ENCODE measurements at regions not wholly inside any gene's neighbourhood (a gene's known extent, or its start where the extent isn't known, plus 50 kb on each side); places are given as distances from the start of the nearest gene placed in this dataset.

- DNase-seq: no peak
These were observed 436.5 kb upstream of the PCDH20 start for GRCh38 chr13:61852116-61852619.

- DNase-seq: no peak
These were observed 435.1 kb upstream of the PCDH20 start for GRCh38 chr13:61850794-61851193.

GRCh38 chr13:61838568-61838967 is 422.9 kb upstream of the PCDH20 start:
- no peak for DNase-seq

GRCh38 chr13:61833228-61833627 is 417.6 kb upstream of the PCDH20 start:
- no peak for DNase-seq

- no peak for DNase-seq
These were observed 415.4 kb upstream of the PCDH20 start for GRCh38 chr13:61831026-61831425.

- DNase-seq: no peak
These were observed 414.8 kb upstream of the PCDH20 start for GRCh38 chr13:61830475-61830874.

- no peak for DNase-seq
These were observed 408.5 kb upstream of the PCDH20 start for GRCh38 chr13:61824168-61824567.

- DNase-seq: no peak
These were observed 396.6 kb upstream of the PCDH20 start for GRCh38 chr13:61812286-61812685.

- no peak for DNase-seq
These were observed 394.4 kb upstream of the PCDH20 start for GRCh38 chr13:61810065-61810464.

- DNase-seq: no peak
These were observed 381.7 kb upstream of the PCDH20 start for GRCh38 chr13:61797397-61797796.

- DNase-seq: no peak
These were observed 379.9 kb upstream of the PCDH20 start for GRCh38 chr13:61795580-61795979.

GRCh38 chr13:61779456-61779855 is 363.8 kb upstream of the PCDH20 start:
- DNase-seq: no peak

GRCh38 chr13:61778531-61778930 is 362.9 kb upstream of the PCDH20 start:
- no peak for DNase-seq

- DNase-seq: no peak
These were observed 362.2 kb upstream of the PCDH20 start for GRCh38 chr13:61777899-61778298.

GRCh38 chr13:61777271-61777670 is 361.6 kb upstream of the PCDH20 start:
- DNase-seq: no peak

- DNase-seq: no peak
These were observed 359.3 kb upstream of the PCDH20 start for GRCh38 chr13:61774903-61775302.

- no peak for DNase-seq
These were observed 355.0 kb upstream of the PCDH20 start for GRCh38 chr13:61770681-61771080.

GRCh38 chr13:61768175-61768574 is 352.5 kb upstream of the PCDH20 start:
- DNase-seq: no peak

- no peak for DNase-seq
These were observed 351.0 kb upstream of the PCDH20 start for GRCh38 chr13:61766667-61767058.

- no peak for DNase-seq
These were observed 350.5 kb upstream of the PCDH20 start for GRCh38 chr13:61765940-61766666.

GRCh38 chr13:61765181-61765742 is 349.6 kb upstream of the PCDH20 start:
- no peak for DNase-seq

GRCh38 chr13:61761690-61762089 is 346.0 kb upstream of the PCDH20 start:
- DNase-seq: no peak

GRCh38 chr13:61760102-61760501 is 344.5 kb upstream of the PCDH20 start:
- no peak for DNase-seq

- no peak for DNase-seq
These were observed 340.4 kb upstream of the PCDH20 start for GRCh38 chr13:61756031-61756430.

GRCh38 chr13:61751039-61751438 is 335.4 kb upstream of the PCDH20 start:
- no peak for DNase-seq
